ENCODE measurements at regions not wholly inside any gene's neighbourhood (a gene's known extent, or its start where the extent isn't known, plus 50 kb on each side); places are given as distances from the start of the nearest gene placed in this dataset.
"Not testable (repeated sequence)": the region's sequence is repeated elsewhere in the genome, so short reads cannot be mapped to it uniquely, and the experiment has no call there.

DNA sequence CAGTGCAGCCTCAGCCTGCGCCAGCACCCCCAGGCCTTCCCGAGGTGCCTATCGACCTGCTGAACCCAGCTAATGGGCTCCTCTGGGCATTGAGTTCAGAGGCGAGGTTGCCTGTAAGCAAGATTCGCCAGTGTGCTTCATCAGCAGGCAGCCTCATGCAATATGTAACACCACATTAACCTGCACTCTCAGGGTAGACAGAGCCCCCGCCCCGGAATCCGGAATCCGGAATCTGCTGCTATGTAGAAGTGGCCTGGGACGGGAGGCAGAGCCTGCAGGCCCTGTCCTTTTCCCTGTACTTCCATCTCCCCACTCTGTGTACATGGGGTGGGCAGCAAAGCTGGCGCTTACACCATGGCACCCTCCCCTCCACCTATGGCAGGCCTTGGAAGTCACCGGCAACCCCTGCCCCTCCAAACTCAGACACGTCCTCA, 83.9 kb upstream of the RET start:
- Histone ChIP-seq H3K27me3 (ENCODE audit: control insufficient read depth in 2 of 2, insufficient read depth in 2 of 2, low read length in 2 of 2) (no peaks in the 10 kb centered on the region), H3K9ac (ENCODE audit: low read depth in 1 of 2, low read length in 2 of 2) (no peak overlapping the region), H3K4me1 (ENCODE audit: control insufficient read depth in 2 of 2, insufficient read depth in 2 of 2, low read length in 2 of 2) (no peaks in the 10 kb centered on the region), H3K4me3 (ENCODE audit: low read length in 2 of 2) (no peak overlapping the region), H3K36me3 (ENCODE audit: control insufficient read depth in 2 of 2, insufficient read depth in 2 of 2, low read length in 2 of 2) (no peaks in the 10 kb centered on the region), H3K27ac (ENCODE audit: low read depth in 2 of 2, low read length in 2 of 2) (no peak overlapping the region), H3K9me3 (ENCODE audit: control insufficient read depth in 2 of 2, low read length in 2 of 2) (no peaks in the 10 kb centered on the region)

DNA sequence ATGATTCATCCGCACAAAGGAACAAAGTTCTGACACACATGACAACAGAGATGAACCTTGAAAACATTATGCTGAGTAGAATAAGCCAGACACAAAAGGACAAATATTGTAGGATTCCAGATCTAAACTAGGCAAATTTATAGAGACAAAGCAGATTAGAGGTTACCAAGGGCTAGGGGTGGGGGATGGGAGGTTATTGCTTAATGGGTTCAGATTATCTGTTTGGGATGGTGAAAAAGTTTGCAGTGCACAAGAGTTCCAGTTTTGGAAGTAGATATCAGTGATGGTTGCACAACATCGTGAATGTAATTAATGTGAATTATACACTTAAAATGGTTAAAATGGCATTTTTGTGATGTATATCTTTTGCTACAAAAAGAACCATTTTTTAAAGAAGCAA, 82.0 kb upstream of the RET start:
- not testable (repeated sequence) for H3K4me3 ChIP-seq (ENCODE audit: low read length in 2 of 2); H3K36me3 ChIP-seq (ENCODE audit: control insufficient read depth in 2 of 2, insufficient read depth in 2 of 2, low read length in 2 of 2); H3K9ac ChIP-seq (ENCODE audit: low read depth in 1 of 2, low read length in 2 of 2); H3K9me3 ChIP-seq (ENCODE audit: control insufficient read depth in 2 of 2, low read length in 2 of 2); H3K4me1 ChIP-seq (ENCODE audit: control insufficient read depth in 2 of 2, insufficient read depth in 2 of 2, low read length in 2 of 2); H3K27me3 ChIP-seq (ENCODE audit: control insufficient read depth in 2 of 2, insufficient read depth in 2 of 2, low read length in 2 of 2); H3K27ac ChIP-seq (ENCODE audit: low read depth in 2 of 2, low read length in 2 of 2)

DNA sequence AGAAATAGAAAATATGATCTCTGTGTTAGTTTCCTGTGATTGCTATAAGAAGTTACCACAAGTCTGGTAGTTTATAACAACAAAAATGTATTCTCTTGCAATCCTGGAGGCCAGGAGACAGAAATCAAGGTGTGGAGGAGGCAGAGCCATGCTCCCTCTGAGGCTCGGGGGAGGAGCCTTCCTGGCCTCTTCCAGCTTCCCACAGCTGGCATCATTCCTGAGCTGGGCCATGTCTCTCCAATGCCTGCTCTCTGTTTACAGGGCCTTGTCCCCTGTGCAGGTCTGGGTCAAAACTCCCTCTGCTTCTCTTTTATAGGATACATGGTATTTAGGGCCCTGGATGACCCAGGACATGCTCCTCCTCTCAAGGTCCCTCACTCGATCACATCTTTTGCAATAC, 81.3 kb upstream of the RET start:
- H3K36me3 ChIP-seq (ENCODE audit: control insufficient read depth in 2 of 2, insufficient read depth in 2 of 2, low read length in 2 of 2): no peaks in the 10 kb centered on the region
- no peaks in the 10 kb centered on the region for H3K9me3 ChIP-seq (ENCODE audit: control insufficient read depth in 2 of 2, low read length in 2 of 2)
- H3K4me3 ChIP-seq (ENCODE audit: low read length in 2 of 2): no peak overlapping the region
- no peak overlapping the region for H3K9ac ChIP-seq (ENCODE audit: low read depth in 1 of 2, low read length in 2 of 2)
- H3K27ac ChIP-seq (ENCODE audit: low read depth in 2 of 2, low read length in 2 of 2): no peak overlapping the region
- no peaks in the 10 kb centered on the region for H3K4me1 ChIP-seq (ENCODE audit: control insufficient read depth in 2 of 2, insufficient read depth in 2 of 2, low read length in 2 of 2)
- no peaks in the 10 kb centered on the region for H3K27me3 ChIP-seq (ENCODE audit: control insufficient read depth in 2 of 2, insufficient read depth in 2 of 2, low read length in 2 of 2)

DNA sequence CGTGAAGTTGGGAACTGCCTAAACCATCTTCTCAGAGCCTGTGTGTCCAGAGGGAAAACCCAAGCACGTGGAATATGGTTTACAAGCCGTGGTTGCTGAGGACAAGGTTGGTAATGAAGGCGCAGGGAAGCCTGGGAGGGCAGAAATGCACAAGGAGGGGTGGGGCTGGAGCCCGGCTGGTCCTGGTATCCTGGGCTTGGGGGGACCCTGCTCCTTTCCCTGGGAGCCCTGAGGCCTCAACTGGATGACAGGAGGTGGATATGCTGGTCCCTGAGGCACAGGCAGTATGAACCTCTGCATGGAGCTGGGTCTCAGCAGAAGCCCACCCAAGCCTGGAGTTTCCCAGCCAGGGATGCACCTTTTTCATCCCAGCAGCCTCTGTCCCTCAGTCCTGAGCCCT, 80.3 kb upstream of the RET start:
- Histone ChIP-seq H3K9ac (ENCODE audit: low read depth in 1 of 2, low read length in 2 of 2) (no peak overlapping the region), H3K36me3 (ENCODE audit: control insufficient read depth in 2 of 2, insufficient read depth in 2 of 2, low read length in 2 of 2) (no peaks in the 10 kb centered on the region), H3K9me3 (ENCODE audit: control insufficient read depth in 2 of 2, low read length in 2 of 2) (no peaks in the 10 kb centered on the region), H3K4me1 (ENCODE audit: control insufficient read depth in 2 of 2, insufficient read depth in 2 of 2, low read length in 2 of 2) (no peaks in the 10 kb centered on the region), H3K27ac (ENCODE audit: low read depth in 2 of 2, low read length in 2 of 2) (no peak overlapping the region), H3K27me3 (ENCODE audit: control insufficient read depth in 2 of 2, insufficient read depth in 2 of 2, low read length in 2 of 2) (no peaks in the 10 kb centered on the region), H3K4me3 (ENCODE audit: low read length in 2 of 2) (no peak overlapping the region)

DNA sequence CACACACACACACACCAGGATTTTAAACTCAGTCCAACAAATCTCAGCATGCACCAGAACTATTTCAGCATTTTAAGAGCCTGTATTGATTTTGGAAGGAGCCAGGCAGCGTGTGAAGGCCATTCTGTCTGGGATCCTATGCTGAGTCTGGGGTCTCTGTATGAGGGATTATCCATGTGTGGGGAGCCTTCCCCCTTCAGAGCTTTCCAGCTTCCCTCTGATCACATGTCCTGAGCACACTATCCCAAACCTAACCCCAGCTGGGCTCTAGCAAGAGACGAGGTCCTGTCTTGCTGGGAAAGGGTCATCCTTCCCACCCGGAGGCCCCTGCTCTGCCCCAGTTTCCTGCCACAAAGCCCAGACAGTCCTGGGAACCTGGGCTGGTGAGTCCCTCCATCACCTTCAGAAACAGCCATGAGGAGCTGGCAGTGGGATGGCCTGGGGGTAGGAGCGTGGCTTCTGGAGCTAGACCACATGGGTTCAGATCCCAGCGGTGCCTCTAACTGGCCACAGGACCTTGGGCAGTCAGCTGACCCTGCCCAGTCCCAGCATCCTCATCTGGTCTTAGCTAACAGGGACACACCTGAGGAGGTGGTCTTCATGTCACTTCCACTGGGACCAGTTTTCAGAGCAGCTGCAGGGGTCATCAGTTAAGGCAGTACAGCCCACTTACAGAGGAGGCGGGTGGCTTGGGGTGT, 79.6 kb upstream of the RET start:
- Histone ChIP-seq H3K9ac (ENCODE audit: low read depth in 1 of 2, low read length in 2 of 2) (no peak overlapping the region), H3K4me1 (ENCODE audit: control insufficient read depth in 2 of 2, insufficient read depth in 2 of 2, low read length in 2 of 2) (no peaks in the 10 kb centered on the region), H3K9me3 (ENCODE audit: control insufficient read depth in 2 of 2, low read length in 2 of 2) (no peaks in the 10 kb centered on the region), H3K27ac (ENCODE audit: low read depth in 2 of 2, low read length in 2 of 2) (no peak overlapping the region), H3K4me3 (ENCODE audit: low read length in 2 of 2) (no peak overlapping the region), H3K36me3 (ENCODE audit: control insufficient read depth in 2 of 2, insufficient read depth in 2 of 2, low read length in 2 of 2) (no peaks in the 10 kb centered on the region), H3K27me3 (ENCODE audit: control insufficient read depth in 2 of 2, insufficient read depth in 2 of 2, low read length in 2 of 2) (no peaks in the 10 kb centered on the region)

DNA sequence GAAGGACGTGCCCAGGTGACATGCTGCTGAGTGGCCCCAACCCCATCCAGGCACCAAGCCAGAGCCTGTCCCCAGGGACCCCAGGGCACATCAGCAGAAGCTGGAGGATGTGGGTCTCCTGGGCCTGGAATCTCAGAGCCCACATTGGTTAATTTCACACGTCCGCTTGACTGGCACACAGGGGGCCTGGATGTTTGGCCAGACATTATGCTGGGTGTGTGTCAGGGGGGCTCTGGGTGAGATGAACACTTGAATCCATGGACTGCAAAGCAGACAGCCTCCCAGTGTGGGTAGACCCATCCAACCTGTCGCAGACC, 79.1 kb upstream of the RET start:
- Histone ChIP-seq H3K4me1 (ENCODE audit: control insufficient read depth in 2 of 2, insufficient read depth in 2 of 2, low read length in 2 of 2) (no peaks in the 10 kb centered on the region), H3K27ac (ENCODE audit: low read depth in 2 of 2, low read length in 2 of 2) (no peak overlapping the region), H3K36me3 (ENCODE audit: control insufficient read depth in 2 of 2, insufficient read depth in 2 of 2, low read length in 2 of 2) (no peaks in the 10 kb centered on the region), H3K9ac (ENCODE audit: low read depth in 1 of 2, low read length in 2 of 2) (no peak overlapping the region), H3K9me3 (ENCODE audit: control insufficient read depth in 2 of 2, low read length in 2 of 2) (no peaks in the 10 kb centered on the region), H3K27me3 (ENCODE audit: control insufficient read depth in 2 of 2, insufficient read depth in 2 of 2, low read length in 2 of 2) (no peaks in the 10 kb centered on the region), H3K4me3 (ENCODE audit: low read length in 2 of 2) (no peak overlapping the region)

DNA sequence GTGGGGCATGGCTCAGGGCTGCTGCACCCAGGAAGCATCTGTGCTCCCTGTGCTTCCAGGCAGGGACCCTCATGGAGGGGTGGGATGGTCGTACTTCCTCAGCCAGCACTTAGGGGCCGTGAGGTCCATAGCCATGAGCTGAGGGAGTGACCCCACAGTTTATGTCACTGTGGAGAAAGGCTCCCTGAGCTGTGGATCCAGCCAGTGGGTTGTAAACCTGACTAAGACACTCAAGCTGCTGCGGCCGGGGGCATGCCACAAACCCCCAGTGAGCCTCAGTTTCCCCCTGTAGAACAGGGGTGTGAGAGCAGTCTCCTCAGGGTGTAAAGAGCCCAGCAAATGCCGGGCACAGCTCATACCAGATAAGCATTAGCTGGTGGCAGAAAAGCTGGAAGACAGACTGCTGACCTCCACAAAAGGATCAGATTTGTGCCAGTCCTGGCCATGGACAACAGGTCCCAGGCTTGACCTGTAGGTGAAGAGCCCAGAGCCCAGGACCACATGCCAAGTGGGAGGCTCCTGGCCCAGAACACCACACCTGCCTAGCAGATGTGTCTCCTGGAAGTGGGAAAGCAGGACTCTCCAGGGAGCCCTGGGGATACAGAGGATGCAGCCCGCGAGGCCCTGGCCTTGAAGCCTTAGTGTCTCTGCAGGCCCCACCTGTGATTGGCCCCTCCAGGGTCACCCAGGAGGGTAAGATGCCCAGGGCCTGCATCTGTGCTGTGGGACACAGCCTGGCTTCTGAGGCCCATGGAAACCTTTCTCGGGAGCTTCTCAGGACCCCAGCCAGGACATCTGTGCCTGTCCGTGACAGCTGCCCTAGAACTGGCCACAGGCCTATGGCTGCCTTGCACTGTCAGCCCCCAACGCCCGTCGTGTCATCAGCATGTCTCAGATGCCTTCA, 78.1 kb upstream of the RET start:
- no peaks in the 10 kb centered on the region for H3K27me3 ChIP-seq (ENCODE audit: control insufficient read depth in 2 of 2, insufficient read depth in 2 of 2, low read length in 2 of 2)

DNA sequence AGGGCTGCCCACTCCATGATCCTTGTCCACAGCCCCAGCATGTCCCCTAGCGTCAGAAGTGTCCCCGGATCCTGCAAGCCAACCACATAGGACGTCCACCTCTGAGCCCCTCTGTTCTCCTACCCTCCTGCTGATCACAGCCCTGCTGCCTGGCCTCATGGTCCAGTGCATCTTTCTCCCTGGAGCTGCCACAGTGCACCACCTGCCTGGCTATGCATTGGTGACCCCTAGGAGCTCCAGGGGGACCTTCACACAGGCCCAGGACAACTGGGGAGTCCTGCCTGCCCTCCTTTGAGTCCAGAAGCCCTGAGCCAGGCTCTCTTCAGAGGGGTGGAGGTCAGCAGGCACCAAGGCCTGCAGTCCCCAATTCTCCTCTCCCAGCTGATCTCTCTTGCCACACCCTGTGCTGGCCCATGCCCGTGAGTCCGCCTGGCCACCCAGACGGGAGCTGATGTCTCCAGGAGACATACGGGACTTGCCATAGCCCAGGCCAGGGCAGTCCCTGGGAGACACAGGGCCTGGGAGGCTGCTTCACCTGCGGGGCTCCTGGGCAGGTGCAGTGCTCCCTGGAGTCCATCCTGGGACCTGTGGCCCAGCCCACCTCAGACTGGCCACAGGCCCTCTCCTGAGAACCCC, 77.4 kb upstream of the RET start:
- Histone ChIP-seq H3K9me3 (ENCODE audit: control insufficient read depth in 2 of 2, low read length in 2 of 2) (no peaks in the 10 kb centered on the region), H3K9ac (ENCODE audit: low read depth in 1 of 2, low read length in 2 of 2) (no peak overlapping the region), H3K27ac (ENCODE audit: low read depth in 2 of 2, low read length in 2 of 2) (no peak overlapping the region), H3K4me1 (ENCODE audit: control insufficient read depth in 2 of 2, insufficient read depth in 2 of 2, low read length in 2 of 2) (no peaks in the 10 kb centered on the region), H3K36me3 (ENCODE audit: control insufficient read depth in 2 of 2, insufficient read depth in 2 of 2, low read length in 2 of 2) (no peaks in the 10 kb centered on the region), H3K4me3 (ENCODE audit: low read length in 2 of 2) (no peak overlapping the region), H3K27me3 (ENCODE audit: control insufficient read depth in 2 of 2, insufficient read depth in 2 of 2, low read length in 2 of 2) (no peaks in the 10 kb centered on the region)

More for the DNA sequence above, 78.1 kb upstream of the RET start:
- H3K36me3 ChIP-seq (ENCODE audit: control insufficient read depth in 2 of 2, insufficient read depth in 2 of 2, low read length in 2 of 2): no peaks in the 10 kb centered on the region
- no peak overlapping the region for H3K27ac ChIP-seq (ENCODE audit: low read depth in 2 of 2, low read length in 2 of 2)
- H3K4me3 ChIP-seq (ENCODE audit: low read length in 2 of 2): no peak overlapping the region
- H3K9me3 ChIP-seq (ENCODE audit: control insufficient read depth in 2 of 2, low read length in 2 of 2): no peaks in the 10 kb centered on the region
- H3K4me1 ChIP-seq (ENCODE audit: control insufficient read depth in 2 of 2, insufficient read depth in 2 of 2, low read length in 2 of 2): no peaks in the 10 kb centered on the region
- H3K9ac ChIP-seq (ENCODE audit: low read depth in 1 of 2, low read length in 2 of 2): no peak overlapping the region

DNA sequence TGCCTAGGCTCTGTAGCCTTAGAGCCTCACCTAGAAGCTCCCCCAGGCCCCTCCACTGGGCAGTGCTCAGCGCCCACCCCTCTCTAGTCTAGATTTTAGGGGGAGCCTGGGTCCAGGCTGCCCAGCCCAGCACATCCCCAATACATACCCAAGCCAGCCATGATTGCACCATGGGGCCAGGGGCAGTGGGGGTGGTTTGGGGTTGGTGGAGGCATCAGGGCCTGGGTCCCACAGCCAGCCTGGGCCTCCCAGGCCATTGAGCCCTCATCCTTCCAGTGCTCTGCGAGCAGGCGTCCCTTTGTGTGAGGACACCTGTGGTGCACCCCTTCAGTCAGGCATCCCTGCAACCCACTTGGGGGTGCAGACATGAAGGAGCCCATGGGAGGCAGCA, 76.9 kb upstream of the RET start:
- Histone ChIP-seq H3K9me3 (ENCODE audit: control insufficient read depth in 2 of 2, low read length in 2 of 2) (no peaks in the 10 kb centered on the region), H3K4me3 (ENCODE audit: low read length in 2 of 2) (no peak overlapping the region), H3K9ac (ENCODE audit: low read depth in 1 of 2, low read length in 2 of 2) (no peak overlapping the region), H3K27ac (ENCODE audit: low read depth in 2 of 2, low read length in 2 of 2) (no peak overlapping the region), H3K4me1 (ENCODE audit: control insufficient read depth in 2 of 2, insufficient read depth in 2 of 2, low read length in 2 of 2) (no peaks in the 10 kb centered on the region), H3K36me3 (ENCODE audit: control insufficient read depth in 2 of 2, insufficient read depth in 2 of 2, low read length in 2 of 2) (no peaks in the 10 kb centered on the region), H3K27me3 (ENCODE audit: control insufficient read depth in 2 of 2, insufficient read depth in 2 of 2, low read length in 2 of 2) (no peaks in the 10 kb centered on the region)

DNA sequence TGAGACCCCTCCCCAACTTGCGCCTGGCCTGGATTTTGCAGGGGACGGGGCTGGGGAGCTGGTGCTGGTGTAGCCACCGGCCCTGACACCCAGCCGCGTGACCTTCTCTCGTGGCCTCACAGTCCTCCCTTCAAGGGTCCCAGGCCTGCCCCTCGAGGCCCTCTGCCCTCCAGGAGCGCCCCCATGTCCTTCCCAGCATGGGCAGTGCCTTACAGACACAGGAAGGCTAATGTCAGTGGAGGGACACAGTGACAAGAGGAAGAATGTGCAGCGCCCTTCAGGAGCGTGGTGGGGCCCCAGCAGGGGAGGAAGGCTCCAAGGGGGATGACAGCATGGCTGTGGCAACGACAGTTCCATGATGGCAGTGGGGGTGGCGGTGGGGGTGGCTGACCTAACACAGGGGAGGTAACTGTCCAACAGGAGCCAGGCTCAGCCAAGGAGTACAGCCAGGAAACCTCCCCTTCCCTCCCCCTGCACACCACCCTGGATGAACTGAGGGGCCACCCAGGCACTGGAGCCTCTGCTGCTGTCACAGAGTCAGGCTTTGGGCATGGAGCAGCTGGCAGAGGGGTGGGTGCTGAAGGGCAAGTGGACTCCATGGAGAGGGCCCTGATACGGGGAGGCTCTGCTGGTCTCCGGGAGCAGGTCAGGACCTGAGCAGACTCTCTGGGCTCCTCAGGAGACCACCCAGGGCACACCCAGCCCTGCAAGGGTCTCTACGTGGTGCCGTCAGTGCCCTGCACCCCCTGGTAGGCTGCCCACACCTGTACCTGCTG, 76.0 kb upstream of the RET start:
- H3K4me1 ChIP-seq (ENCODE audit: control insufficient read depth in 2 of 2, insufficient read depth in 2 of 2, low read length in 2 of 2): no peaks in the 10 kb centered on the region
- no peaks in the 10 kb centered on the region for H3K36me3 ChIP-seq (ENCODE audit: control insufficient read depth in 2 of 2, insufficient read depth in 2 of 2, low read length in 2 of 2)
- no peak overlapping the region for H3K27ac ChIP-seq (ENCODE audit: low read depth in 2 of 2, low read length in 2 of 2)
- no peaks in the 10 kb centered on the region for H3K9me3 ChIP-seq (ENCODE audit: control insufficient read depth in 2 of 2, low read length in 2 of 2)
- no peaks in the 10 kb centered on the region for H3K27me3 ChIP-seq (ENCODE audit: control insufficient read depth in 2 of 2, insufficient read depth in 2 of 2, low read length in 2 of 2)
- H3K4me3 ChIP-seq (ENCODE audit: low read length in 2 of 2): no peak overlapping the region
- H3K9ac ChIP-seq (ENCODE audit: low read depth in 1 of 2, low read length in 2 of 2): no peak overlapping the region
